ENCODE measurements at regions not wholly inside any gene's neighbourhood (a gene's known extent, or its start where the extent isn't known, plus 50 kb on each side); places are given as distances from the start of the nearest gene placed in this dataset.

GRCh38 chr2:2849464-2850217 is 518.6 kb upstream of the MYT1L start:
- TF ChIP-seq CTCF (IDR thresholded peaks at IDR 0.05), result no peak
- TF ChIP-seq POLR2A (IDR thresholded peaks at IDR 0.05), result no peak

Data from body of pancreas (tissue), 4 donors.